ENCODE measurements at regions not wholly inside any gene's neighbourhood (a gene's known extent, or its start where the extent isn't known, plus 50 kb on each side); places are given as distances from the start of the nearest gene placed in this dataset.

GRCh38 chr1:197994907-197995407 is 77.8 kb downstream of the LHX9 start (continued):
- TF ChIP-seq ZNF407 (IDR thresholded peaks at IDR 0.05; ENCODE audit: low read depth) (no peak), CBX1 (IDR thresholded peaks at IDR 0.05; ENCODE audit: low read depth) (no peak; the same call in 1 of the 2 replicates), PURB (CRISPR knock-in tag; IDR thresholded peaks at IDR 0.05; ENCODE audit: low read depth) (no peak), PHTF2 (CRISPR knock-in tag; IDR thresholded peaks at IDR 0.05) (no peak), ATF7 (IDR thresholded peaks at IDR 0.05) (peak; percentile 67), ETV1 (tag; conservative IDR thresholded peaks at IDR 0.05; ENCODE audit: low read depth) (peak; percentile 55), BRD9 (IDR thresholded peaks at IDR 0.05; ENCODE audit: low read depth, partially characterized antibody) (no peak), SETDB1 (IDR thresholded peaks at IDR 0.05; ENCODE audit: low read length) (no peak), GABPA (tag; conservative IDR thresholded peaks at IDR 0.05; ENCODE audit: low read depth) (0 out of 2 replicates have a peak, but pooled peaks have one; percentile 15), E4F1 (CRISPR knock-in tag; IDR thresholded peaks at IDR 0.05; ENCODE audit: borderline replicate concordance) (no peak), ZNF395 (CRISPR knock-in tag; IDR thresholded peaks at IDR 0.05) (0 out of 2 replicates have a peak, but pooled peaks have one; percentile 27), POLR3A (IDR thresholded peaks at IDR 0.05; ENCODE audit: borderline replicate concordance, extremely low read depth, insufficient read depth, insufficient read length) (no peak), ZNF23 (CRISPR knock-in tag; IDR thresholded peaks at IDR 0.05) (no peak), NBN (IDR thresholded peaks at IDR 0.05; ENCODE audit: low read depth) (peak; percentile 87), ZNF408 (CRISPR knock-in tag; IDR thresholded peaks at IDR 0.05; ENCODE audit: low read depth) (no peak), TCFL5 (CRISPR knock-in tag; conservative IDR thresholded peaks at IDR 0.05) (no peak), CGGBP1 (CRISPR knock-in tag; IDR thresholded peaks at IDR 0.05) (no peak), PHB (CRISPR knock-in tag; IDR thresholded peaks at IDR 0.05) (no peak)

Measured in K562 (cell line).